Calu3 (cell line): ENCODE measurements at regions not wholly inside any gene's neighbourhood (a gene's known extent, or its start where the extent isn't known, plus 50 kb on each side); places are given as distances from the start of the nearest gene placed in this dataset.

Experiments
- BruUV-seq: library from RNA; stranded (reverse); fragments of 400-500 nt; replicated peaks from 2 replicates; lab custom pipeline; 2021; lab: Mats Ljungman, UMichigan
- CTCF ChIA-PET: fragments of 300-600 bp; sonication (Branson Sonifier 250); formaldehyde crosslinking; loops from one replicate; lab custom pipeline; 2022; ENCODE audit warnings: antibody characterized with exemption; lab: Charles Lee
- DNase-seq: peaks from one replicate; pipeline ENCODE4 v3.0.0; 2022
- H3K27ac Mint-ChIP-seq: one replicate; pipeline ENCODE4 v1.8.0; 2022; ENCODE audit warnings: mixed read lengths; ENCODE audit not compliant: unreplicated experiment
- H3K27me3 Mint-ChIP-seq: one replicate; pipeline ENCODE4 v1.8.0; 2022; ENCODE audit warnings: mixed read lengths; ENCODE audit not compliant: unreplicated experiment
- H3K36me3 Mint-ChIP-seq: one replicate; pipeline ENCODE4 v1.8.0; 2022; ENCODE audit warnings: mild to moderate bottlenecking, moderate library complexity, mixed read lengths; ENCODE audit not compliant: insufficient read depth, unreplicated experiment
- H3K4me1 Mint-ChIP-seq: one replicate; pipeline ENCODE4 v1.8.0; 2022; ENCODE audit warnings: mild to moderate bottlenecking, low read depth, mixed read lengths; ENCODE audit not compliant: unreplicated experiment
- H3K4me3 Mint-ChIP-seq: one replicate; pipeline ENCODE4 v1.8.0; 2022; ENCODE audit warnings: mild to moderate bottlenecking, low read depth, moderate library complexity, mixed read lengths; ENCODE audit not compliant: unreplicated experiment
- H3K9me3 Mint-ChIP-seq: one replicate; pipeline ENCODE4 v1.8.0; 2022; ENCODE audit warnings: low read depth, mixed read lengths; ENCODE audit not compliant: unreplicated experiment
- intact Hi-C: fragments of 100-400 bp; cut with micrococcal nuclease; formaldehyde crosslinking; loops from one replicate; pipeline ENCODE4 v1.10.0; 2022; ENCODE audit not compliant: unreplicated experiment
- TF ChIP-seq, protein P1 (sequence below): fragments of 200-600 bp; IDR thresholded peaks from one replicate; pipeline ENCODE4 v1.8.0; 2022; ENCODE audit warnings: antibody characterized with exemption; ENCODE audit not compliant: unreplicated experiment

GRCh38 chr3:194268654-194269512 lies 82.2 kb downstream of the CPN2 start:
- TF ChIP-seq, protein P1, sequence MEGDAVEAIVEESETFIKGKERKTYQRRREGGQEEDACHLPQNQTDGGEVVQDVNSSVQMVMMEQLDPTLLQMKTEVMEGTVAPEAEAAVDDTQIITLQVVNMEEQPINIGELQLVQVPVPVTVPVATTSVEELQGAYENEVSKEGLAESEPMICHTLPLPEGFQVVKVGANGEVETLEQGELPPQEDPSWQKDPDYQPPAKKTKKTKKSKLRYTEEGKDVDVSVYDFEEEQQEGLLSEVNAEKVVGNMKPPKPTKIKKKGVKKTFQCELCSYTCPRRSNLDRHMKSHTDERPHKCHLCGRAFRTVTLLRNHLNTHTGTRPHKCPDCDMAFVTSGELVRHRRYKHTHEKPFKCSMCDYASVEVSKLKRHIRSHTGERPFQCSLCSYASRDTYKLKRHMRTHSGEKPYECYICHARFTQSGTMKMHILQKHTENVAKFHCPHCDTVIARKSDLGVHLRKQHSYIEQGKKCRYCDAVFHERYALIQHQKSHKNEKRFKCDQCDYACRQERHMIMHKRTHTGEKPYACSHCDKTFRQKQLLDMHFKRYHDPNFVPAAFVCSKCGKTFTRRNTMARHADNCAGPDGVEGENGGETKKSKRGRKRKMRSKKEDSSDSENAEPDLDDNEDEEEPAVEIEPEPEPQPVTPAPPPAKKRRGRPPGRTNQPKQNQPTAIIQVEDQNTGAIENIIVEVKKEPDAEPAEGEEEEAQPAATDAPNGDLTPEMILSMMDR = no peak
- peaks cover 42% of the 10 kb centered on the region for H3K4me1 Mint-ChIP-seq
- BruUV-seq = no TSS peak
- intact Hi-C loops = loop anchor here (5.0 kb wide), 1 partner anchor 38 kb away; no protein-coding TSS in a partner anchor
- H3K4me3 Mint-ChIP-seq = peak overlapping the region; percentile 35
- H3K27ac Mint-ChIP-seq = peak overlapping the region; percentile 76
- peaks cover 8% of the 10 kb centered on the region for H3K36me3 Mint-ChIP-seq
- DNase-seq = no peak
- CTCF ChIA-PET = interaction anchor here (0.5 to 2.6 kb wide), 7 partner anchors 8 to 579 kb away, joined by 3 to 14 read pairs (median 3); no protein-coding TSS in a partner anchor
- no peaks in the 10 kb centered on the region for H3K9me3 Mint-ChIP-seq
- no peaks in the 10 kb centered on the region for H3K27me3 Mint-ChIP-seq

DNA sequence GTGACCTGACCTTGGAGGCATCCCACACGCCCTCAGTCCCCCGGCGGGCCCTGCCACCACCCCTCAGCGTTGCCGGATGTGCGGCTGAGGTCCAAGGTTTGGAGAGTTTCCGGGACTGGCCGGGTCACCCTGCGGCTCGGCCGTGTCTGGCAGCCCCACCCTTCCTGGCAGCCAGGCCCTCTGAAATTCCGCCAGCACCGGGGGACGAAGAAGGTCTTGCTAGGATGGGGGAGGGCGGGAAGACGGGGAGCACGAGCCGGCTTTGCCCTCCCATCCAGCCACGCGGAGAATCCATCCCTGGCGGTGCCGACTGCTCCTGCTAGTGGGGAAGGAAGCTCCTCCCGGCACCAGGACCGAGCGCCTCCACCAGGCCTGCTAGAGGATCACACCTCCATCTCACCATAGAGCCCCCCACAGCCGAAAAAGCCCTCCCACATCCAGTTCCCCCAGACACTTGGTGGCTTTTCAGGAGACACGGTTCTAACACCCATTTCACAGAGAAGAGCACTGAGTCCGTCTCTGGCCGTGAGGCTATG lies 81.5 kb downstream of the CPN2 start:
- peaks cover 9% of the 10 kb centered on the region for H3K36me3 Mint-ChIP-seq
- intact Hi-C loops = loop anchor here (5.0 kb wide), 1 partner anchor 38 kb away; no protein-coding TSS in a partner anchor
- no TSS peak for BruUV-seq
- H3K4me3 Mint-ChIP-seq = peak overlapping the region; percentile 35
- DNase-seq = peak; percentile 83
- CTCF ChIA-PET = interaction anchor here (0.5 to 2.8 kb wide), 7 partner anchors 8 to 489 kb away, joined by 3 to 14 read pairs (median 4); no protein-coding TSS in a partner anchor
- no peaks in the 10 kb centered on the region for H3K9me3 Mint-ChIP-seq
- TF ChIP-seq, protein P1 = peak; percentile 42
- peaks cover 50% of the 10 kb centered on the region for H3K4me1 Mint-ChIP-seq
- H3K27ac Mint-ChIP-seq = peak overlapping the region; percentile 76
- H3K27me3 Mint-ChIP-seq = no peaks in the 10 kb centered on the region

- Mint-ChIP-seq H3K27ac (peak overlapping the region; percentile 76), H3K27me3 (no peaks in the 10 kb centered on the region), H3K4me3 (peak overlapping the region; percentile 35), H3K36me3 (peaks cover 20% of the 10 kb centered on the region), H3K9me3 (no peaks in the 10 kb centered on the region), H3K4me1 (peaks cover 61% of the 10 kb centered on the region)
- TF ChIP-seq, protein P1 = no peak
- DNase-seq = peak; percentile 71
- intact Hi-C loops = no loop called here
- no TSS peak for BruUV-seq
- CTCF ChIA-PET = interaction anchor here (0.6 to 2.8 kb wide), 13 partner anchors 10 to 490 kb away, joined by 3 to 14 read pairs (median 3); partner anchors contain the start of gene HES1
These were observed 80.3 kb downstream of the CPN2 start for GRCh38 chr3:194270627-194271459.
